ENCODE measurements at regions not wholly inside any gene's neighbourhood (a gene's known extent, or its start where the extent isn't known, plus 50 kb on each side); places are given as distances from the start of the nearest gene placed in this dataset.
"Not testable (repeated sequence)": the region's sequence is repeated elsewhere in the genome, so short reads cannot be mapped to it uniquely, and the experiment has no call there.

DNA sequence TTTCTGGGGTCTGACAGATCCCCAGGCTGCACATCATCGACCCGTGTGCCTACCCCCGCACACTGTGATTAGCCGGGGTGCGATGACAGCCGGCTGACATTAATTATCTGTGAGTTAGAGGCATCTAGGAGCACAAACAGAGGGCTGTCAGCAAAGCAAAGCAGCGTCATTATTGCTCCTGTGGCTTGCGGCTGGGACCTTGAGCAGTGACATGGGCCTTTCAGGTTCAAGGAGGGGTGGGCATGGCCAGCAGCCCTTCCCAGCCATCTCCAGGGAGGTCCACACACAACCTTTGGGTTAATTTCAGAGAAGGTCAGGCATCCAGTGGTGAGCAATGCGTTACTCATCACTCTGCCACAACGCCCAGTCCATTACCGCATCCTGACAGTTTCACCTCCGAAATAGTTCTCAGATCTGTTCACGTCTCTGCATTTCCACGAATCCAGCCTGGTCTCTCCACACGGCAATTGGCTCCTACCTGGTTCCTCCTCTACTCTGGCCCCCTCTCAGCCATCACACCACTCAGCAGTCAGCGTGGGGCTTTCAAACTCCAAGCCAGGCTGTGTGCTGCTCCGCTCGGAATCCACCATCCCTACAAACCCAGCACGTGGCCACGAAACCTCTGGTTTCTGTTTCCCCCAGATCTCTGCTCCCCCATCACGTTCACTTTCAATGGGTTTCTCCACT is 249.7 kb upstream of the C16orf82 start:
- DNase-seq (ENCODE audit: extremely low spot score, insufficient read length, low read depth) (no peak), FAIRE-seq (no peak)

DNA sequence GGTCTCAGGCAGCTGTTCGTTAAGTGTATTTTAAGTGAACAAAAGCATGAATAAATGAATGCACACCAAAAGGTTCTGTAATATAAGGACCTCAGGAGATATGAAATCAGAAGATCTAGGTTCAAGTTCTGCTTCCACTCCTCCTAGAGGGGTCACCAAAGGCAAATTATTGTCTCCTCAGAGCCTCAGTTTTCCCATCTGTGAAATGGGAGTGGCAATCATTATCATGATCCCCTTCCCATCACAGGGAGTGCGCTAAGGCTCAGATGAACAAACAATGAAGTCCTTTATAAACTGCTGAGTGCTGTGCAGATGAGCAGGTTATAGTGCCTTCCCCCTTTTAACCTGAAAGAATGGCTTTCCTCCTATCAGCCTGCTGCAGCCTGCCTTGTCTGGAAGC is 248.3 kb upstream of the C16orf82 start:
- DNase-seq (ENCODE audit: extremely low spot score, insufficient read length, low read depth): no peak
- FAIRE-seq: no peak

DNA sequence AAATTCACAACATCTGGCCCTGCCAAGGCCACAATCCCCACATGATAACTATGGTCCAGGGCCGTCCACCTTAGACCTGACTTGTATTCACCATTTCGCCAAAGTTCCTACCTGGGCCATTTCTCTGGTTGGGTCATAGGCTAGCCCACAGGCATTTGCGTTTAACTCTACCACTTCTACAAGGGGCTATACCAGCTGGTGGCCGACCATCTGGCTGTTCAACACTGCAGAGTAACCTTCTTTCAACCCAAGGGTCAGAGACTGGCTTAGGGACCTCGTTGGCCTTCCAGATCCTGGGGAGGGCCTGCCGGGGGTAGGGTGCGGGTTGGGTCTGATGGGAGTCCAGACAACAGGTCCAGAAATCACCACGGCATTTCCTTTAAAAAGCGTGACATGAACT is 242.3 kb upstream of the C16orf82 start:
- FAIRE-seq: no peak
- no peak for DNase-seq (ENCODE audit: extremely low spot score, insufficient read length, low read depth)

DNA sequence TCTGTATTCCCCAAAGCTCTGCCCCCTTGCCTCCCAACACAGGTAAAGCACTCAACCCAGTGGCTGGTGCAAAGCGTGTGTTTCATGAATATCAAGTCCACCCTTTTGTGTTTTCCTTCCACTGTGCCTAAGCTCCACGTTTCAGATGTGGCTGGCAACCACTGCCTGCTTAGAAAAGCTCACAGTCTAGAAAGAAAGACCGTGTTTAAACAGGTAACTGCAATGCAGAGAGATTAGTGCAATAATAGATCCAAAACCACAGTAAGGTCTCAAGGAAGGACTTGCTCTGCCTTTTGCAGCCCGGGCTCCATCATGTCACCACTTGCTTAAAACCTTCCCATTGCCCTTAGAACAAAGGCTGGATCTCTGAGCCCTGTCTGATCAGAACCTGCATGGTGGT is 240.2 kb upstream of the C16orf82 start:
- no peak for DNase-seq (ENCODE audit: extremely low spot score, insufficient read length, low read depth)
- FAIRE-seq: no peak

DNA sequence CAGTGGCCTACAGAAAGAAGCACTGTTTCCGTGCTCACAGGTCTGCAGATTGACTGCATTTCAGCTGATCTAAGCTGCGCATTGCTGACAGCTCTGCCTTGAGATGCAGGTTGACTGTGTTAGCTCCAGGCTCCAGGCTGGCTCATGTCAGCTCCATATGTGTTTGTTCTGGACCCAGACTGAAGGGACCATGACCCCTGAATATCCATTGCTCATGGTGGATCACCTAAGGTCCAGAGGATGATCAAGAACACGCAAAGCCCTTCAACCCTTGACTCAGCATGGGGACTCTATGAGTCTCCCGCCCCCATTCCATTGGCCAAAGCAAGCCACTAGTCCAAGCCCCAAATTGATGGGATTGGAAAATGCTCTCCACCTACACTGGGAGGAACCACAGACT is 239.3 kb upstream of the C16orf82 start:
- FAIRE-seq (no peak), DNase-seq (ENCODE audit: extremely low spot score, insufficient read length, low read depth) (no peak)

DNA sequence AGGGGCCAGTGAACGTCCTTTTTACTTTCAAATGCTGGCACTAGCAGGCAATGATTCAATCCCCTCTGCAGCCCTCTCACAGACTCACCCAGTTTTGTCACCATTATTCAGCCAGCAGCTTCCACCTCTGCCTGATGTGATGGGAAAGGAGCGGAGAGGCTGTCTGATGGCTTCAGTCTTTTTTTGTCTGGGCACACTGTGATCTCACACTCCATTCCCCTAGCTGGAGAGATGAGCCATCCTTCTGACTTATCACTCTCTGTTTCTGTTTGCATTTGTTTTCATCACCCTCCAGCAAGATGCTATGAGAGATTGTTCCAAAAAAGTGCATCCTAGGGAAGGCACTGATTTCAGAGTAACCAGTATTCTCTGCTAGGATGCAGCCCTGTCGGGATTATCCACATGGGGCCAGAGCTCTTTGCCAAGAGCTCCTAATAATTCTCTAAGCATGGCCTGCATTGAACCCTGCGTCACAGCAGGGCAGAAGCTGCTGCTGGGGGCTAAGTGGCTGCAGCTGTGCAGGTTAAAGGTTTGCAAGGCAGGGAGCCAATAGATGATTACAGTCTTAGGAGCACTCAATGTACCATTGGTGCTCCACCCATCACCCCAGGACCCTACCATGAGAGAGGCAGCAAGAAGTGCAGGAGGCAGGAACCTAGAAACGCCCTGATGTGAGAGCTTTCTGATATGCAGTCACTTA is 236.1 kb upstream of the C16orf82 start:
- FAIRE-seq (no peak), DNase-seq (ENCODE audit: extremely low spot score, insufficient read length, low read depth) (no peak)

DNA sequence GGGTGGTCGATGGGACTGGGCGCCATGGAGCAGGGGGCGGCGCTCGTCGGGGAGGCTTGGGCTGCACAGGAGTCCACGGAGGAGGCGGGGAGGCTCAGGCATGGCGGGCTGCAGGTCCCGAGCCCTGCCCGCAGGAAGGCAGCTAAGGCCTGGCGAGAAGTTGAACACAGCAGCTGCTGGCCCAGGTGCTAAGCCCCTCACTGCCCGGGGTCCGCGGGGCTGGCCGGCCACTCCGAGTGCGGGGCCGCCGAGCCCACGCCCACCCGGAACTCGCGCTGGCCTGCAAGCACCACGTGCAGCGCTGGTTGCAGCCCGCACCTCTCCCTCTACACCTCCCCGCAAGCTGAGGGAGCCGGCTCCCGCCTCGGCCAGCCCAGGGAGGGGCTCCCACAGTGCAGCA is 230.6 kb upstream of the C16orf82 start:
- not testable (repeated sequence) for DNase-seq (ENCODE audit: extremely low spot score, insufficient read length, low read depth); FAIRE-seq

DNA sequence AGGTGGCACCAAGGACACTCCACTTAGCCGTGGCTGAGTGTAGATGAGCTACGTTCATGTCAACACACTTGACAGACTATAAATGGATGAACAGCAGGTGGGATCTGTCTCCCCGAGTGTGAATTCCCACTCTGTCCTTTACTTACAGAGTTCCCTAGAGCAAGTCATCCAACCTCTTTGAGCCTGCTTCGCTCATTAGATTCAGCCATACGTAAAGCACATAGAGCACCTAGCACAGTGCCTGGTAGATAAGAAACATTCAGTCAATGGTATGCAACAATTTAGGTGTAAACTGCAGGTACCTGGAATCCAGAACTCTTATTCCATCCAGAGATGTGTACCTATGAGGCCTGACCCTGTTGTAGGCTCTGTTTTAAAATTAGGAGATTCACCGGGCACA is 227.8 kb upstream of the C16orf82 start:
- DNase-seq (ENCODE audit: extremely low spot score, insufficient read length, low read depth) (no peak), FAIRE-seq (no peak)

DNA sequence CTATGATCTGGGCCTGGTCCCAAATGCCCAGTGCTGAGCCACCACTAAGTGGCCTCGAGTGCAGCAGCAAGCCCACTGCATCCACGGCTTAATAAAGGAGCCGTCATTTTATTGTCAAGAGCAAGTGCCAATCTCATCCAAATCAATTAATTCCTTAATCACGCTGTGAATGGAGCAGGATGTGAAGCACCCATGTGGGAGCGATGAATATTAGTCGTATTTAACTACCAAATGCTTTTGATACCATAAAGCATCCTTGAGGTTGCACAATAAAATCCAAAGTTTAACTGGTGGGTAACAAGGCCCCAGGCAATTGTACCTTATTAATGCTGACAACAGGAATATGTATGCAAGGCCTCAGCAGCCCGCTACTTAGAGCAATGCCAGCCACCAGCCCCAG is 226.0 kb upstream of the C16orf82 start:
- no peak for DNase-seq (ENCODE audit: extremely low spot score, insufficient read length, low read depth)
- FAIRE-seq: no peak

DNA sequence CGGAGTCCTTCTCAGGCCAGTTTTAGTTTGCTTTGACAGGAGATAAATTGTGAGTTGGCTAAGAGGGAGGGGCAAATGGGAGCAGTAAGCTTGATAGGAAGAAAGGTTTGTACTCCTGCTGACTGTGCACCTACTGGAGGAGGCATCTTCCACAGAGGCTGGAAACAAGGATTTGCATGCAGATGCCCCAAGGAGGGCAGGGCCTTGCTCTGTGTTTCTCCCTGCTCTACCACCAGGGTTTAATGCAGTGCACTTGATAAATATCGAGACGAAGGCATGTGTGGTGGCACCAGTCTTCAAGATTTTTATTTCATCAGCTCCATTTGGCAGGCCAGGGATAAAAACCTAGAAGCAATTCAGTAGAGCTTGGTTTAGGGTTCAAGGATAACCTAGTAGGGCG is 210.5 kb upstream of the C16orf82 start:
- DNase-seq (ENCODE audit: extremely low spot score, insufficient read length, low read depth) (no peak), FAIRE-seq (no peak)

DNA sequence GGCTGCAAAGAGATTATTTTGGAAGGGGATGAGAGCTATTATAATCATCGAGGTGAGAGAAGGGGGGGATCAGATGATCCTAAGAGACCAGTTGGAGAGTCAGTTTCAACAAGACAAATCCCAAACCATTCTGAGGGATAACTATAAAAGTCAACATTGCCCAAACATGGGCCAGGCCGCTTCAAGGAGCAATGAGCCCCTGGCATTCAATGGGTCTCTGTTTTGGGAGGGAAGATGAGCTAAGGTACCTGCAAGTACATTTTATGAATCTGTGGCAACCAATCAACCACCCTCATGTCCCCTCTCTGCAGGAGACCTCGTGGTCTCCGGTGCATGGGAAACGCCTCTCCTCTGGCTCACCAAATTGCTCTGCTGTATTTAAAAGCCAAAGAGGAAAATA is 209.9 kb upstream of the C16orf82 start:
- FAIRE-seq: no peak

DNA sequence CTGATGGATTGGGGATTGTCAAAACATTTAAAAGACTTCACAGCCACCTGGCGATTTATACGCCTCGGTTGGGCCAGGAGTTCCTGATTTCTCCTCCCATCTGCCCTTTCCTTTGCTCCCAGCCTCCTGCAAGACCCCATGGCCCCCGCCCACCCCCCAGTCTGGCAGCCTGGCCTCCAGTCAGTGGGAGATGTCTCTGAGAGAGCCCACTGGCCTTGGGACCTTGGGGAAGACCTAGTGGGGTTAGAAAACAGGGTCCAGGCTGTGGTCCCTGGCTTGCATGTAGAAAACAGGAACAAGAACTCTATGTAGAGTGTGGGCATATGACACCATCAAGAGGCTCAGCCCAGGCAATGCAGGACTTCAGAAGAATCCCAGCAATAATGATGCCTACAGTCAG is 209.4 kb upstream of the C16orf82 start:
- FAIRE-seq: no peak

More for the DNA sequence above, 209.9 kb upstream of the C16orf82 start:
- DNase-seq (ENCODE audit: extremely low spot score, insufficient read length, low read depth): no peak

DNA sequence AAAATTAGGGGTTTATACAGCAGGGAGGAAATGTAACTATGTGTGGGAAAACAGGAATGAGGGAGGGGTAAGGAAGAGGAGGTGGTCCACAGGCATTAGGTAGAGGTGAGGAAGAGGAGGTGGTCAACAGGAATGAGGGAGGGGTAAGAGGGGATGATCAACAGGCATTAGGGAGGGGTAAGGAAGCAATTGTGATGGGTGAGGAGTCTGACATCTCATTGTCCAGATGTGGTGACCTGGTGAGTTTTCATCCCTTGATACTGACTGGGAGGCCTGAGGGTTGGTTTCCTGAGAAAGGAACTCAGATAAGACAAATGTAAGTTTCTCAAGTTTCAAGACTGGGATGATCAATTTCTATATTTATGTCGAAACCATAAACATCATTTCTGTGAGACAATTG is 206.2 kb upstream of the C16orf82 start:
- DNase-seq (ENCODE audit: extremely low spot score, insufficient read length, low read depth): no peak
- FAIRE-seq: no peak

More for the DNA sequence above, 209.4 kb upstream of the C16orf82 start:
- no peak for DNase-seq (ENCODE audit: extremely low spot score, insufficient read length, low read depth)

DNA sequence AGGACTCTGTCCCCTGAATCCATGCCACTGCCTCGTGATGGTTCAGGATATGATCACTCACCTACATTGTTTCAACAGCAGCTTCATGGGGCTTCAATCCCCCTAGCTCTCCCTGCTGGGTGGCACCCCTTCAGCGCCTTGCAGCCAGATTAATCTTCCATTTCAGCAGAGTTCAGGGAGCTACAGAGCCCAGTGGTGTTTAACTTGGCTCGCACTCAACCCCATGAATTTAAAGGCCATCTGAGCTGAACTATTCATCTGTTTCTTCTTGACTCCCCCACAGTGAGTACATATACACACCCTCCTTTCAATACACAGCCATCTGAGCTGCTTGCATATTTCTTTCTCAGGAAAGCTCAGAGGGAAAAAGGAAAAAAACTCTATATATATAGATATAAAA is 202.8 kb upstream of the C16orf82 start:
- DNase-seq (ENCODE audit: extremely low spot score, insufficient read length, low read depth) (no peak), FAIRE-seq (no peak)

DNA sequence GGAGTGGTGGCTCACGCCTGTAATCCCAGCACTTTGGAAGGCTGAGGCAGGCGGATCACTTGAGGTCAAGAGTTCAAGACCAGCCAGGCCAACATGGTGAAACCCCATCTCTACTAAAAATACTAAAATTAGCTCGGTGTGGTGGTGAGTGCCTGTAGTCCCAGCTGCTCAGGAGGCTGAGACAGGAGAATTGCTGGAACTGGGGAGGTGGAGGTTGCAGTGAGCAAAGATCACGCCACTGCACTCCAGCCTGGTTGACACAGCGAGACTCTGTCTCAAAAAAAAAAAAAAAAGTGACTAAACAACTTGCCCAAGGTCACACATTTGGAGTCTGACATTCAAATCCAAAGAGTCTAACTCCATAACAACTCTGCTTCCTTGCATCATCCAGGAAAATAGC is 192.4 kb upstream of the C16orf82 start:
- DNase-seq (ENCODE audit: extremely low spot score, insufficient read length, low read depth); FAIRE-seq: not testable (repeated sequence)

DNA sequence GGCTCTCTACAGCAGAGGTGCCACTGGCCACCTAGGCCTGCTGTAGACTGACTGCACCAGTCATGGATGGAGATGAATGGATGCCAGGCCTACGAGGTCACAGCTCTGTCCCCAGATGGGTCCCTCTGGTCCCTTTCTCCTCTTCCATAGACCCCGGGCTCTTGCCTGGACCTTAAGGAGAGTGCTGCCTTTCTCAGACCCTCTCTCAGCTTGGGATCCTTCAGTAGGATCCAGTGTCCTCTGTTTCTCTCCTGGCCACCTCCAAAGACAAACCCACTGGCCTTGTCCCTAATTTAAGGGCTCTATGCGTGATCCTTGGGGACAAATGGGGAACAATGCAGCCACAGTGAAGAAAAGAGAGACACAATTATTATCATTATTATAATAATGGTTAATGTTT is 189.3 kb upstream of the C16orf82 start:
- DNase-seq (ENCODE audit: extremely low spot score, insufficient read length, low read depth) (no peak), FAIRE-seq (no peak)

DNA sequence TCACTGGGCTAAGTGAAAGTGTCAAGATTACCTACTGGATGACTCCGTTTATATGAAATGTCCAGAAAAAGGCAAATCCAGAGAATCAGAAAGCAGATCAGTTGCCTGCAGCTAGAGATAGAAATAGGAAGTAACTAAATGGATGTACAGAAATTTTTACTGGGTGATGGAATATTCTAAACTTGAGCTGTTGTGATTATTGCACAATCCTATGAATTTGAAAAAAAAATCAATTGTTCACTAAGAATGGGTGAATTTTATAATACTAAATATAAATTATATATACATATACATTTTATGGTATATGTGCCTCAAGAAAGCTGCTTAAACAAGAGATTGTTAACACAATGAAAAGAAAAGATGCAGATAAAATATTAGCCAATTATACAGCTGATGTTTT is 181.1 kb upstream of the C16orf82 start:
- FAIRE-seq (no peak), DNase-seq (ENCODE audit: extremely low spot score, insufficient read length, low read depth) (no peak)

DNA sequence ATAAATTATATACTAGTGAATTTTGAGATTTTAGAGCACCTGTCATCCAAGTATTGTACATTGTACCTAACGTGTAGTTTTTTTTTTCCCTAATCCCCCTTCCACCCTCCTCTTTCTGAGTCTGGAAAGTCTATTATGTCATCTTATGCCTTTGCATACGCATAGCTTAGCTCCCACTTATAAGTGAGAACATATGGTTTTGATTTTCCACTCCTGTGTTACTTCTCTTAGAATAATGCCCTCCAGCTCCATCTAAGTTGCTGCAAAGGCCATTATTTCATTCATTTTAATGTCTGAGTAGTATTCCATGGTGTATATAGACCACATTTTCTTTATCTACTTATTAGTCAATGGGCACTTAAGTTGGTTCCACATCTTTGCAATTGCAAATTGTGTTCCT is 177.0 kb upstream of the C16orf82 start:
- no peak for FAIRE-seq
- no peak for DNase-seq (ENCODE audit: extremely low spot score, insufficient read length, low read depth)

DNA sequence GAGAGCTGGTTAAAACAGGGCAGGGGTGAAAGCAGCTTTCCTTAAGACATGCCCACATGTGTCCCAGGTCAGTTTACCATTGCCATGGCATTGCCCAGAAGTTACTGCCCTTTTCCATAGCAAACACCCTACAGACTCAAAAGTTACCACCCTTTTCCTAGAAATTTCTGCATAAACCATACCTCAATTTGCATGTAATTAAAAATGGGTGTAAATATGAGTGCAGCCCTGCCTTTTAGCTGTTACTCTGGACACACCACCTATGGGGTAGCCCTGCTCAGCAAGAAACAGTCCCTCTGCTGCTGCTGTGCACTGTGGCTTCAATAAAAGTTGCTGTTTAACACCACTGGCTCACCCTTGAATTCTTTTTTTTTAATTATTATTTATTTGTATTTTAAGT is 168.5 kb upstream of the C16orf82 start:
- DNase-seq (ENCODE audit: extremely low spot score, insufficient read length, low read depth): no peak
- no peak for FAIRE-seq

DNA sequence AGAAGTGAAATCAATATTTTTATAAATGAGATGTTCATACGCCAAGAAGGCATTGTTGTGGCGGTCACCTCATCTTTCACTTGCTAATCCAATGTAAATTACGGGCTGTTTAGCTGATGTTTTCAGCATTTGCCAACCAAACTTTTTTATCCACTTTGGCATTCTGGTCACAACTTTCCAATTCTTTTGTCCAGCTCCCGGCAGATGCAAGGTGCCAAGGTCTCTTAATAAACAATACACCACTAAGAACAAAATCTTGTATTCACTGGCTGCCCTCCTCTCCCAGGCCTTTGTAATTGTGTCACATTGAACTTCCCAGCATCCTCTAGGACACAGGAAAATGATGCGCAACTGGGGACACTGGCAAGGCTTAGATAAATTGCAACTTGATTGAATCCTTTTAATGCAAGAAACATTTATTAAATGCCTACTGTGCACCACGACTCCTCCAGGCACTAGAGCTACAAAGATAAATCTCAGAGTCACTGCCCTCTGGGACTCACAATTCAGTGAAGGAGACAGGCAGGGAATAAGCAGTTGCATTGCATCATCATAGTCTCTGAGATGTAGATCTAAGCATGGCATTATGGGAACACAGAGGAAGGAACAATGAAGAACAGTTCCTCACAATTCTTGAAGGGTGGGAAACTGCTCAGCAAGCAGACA is 165.4 kb upstream of the C16orf82 start:
- DNase-seq (ENCODE audit: extremely low spot score, insufficient read length, low read depth) (no peak), FAIRE-seq (no peak)

DNA sequence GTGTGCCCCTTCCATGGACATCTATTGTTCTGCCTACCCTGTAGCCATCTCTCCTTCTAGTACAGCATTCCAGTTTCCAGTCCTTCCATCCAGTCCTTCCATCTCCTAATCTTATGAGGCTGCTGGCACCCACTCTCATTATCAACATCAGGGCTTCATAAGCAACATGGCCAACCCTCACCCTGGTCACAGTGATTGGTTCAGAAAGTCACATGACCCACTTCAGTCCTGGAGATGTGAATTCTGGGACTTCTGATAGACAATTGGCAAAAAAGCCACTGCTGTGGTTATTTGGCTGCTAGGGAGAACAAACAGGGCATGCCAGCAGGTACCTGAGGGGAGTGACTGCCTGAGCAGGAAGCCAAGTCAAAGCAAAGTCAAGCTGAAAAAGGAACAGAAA is 164.7 kb upstream of the C16orf82 start:
- DNase-seq (ENCODE audit: extremely low spot score, insufficient read length, low read depth): no peak
- FAIRE-seq: no peak
